Activated CD4-positive, CD25-positive, alpha-beta regulatory T cell treated with anti-CD3 and anti-CD28 coated beads, Interleukin-2, amount 50 U/mL, for 72 hours (primary cell): ENCODE measurements at regions not wholly inside any gene's neighbourhood (a gene's known extent, or its start where the extent isn't known, plus 50 kb on each side); places are given as distances from the start of the nearest gene placed in this dataset.

Experiments used
- DNase-seq: peaks from one replicate; pipeline ENCODE4 v3.0.0; 2021

- no peak for DNase-seq
Measured at GRCh38 chr11:134637091-134638015, 225.3 kb upstream of the B3GAT1 start.

DNA sequence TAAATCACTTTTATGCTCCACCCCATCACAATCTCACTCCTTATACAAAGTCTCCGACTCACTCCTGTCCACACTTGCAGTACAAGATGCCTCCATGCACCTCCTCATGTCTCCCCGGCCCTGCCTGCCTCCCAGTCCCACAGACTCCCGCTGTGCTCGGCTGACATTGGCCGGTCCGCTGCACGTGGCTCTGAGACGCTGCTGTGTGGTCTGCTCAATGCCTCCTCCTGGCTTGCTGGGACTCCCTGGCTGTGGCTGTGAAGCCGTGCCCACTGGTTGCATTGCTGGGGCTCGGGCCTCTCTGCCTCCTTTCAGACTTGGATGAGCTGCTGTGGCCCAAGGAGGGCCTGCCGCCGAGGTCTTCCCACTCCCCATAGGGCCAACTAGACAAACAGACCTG is 224.0 kb upstream of the B3GAT1 start:
- no peak for DNase-seq

DNA sequence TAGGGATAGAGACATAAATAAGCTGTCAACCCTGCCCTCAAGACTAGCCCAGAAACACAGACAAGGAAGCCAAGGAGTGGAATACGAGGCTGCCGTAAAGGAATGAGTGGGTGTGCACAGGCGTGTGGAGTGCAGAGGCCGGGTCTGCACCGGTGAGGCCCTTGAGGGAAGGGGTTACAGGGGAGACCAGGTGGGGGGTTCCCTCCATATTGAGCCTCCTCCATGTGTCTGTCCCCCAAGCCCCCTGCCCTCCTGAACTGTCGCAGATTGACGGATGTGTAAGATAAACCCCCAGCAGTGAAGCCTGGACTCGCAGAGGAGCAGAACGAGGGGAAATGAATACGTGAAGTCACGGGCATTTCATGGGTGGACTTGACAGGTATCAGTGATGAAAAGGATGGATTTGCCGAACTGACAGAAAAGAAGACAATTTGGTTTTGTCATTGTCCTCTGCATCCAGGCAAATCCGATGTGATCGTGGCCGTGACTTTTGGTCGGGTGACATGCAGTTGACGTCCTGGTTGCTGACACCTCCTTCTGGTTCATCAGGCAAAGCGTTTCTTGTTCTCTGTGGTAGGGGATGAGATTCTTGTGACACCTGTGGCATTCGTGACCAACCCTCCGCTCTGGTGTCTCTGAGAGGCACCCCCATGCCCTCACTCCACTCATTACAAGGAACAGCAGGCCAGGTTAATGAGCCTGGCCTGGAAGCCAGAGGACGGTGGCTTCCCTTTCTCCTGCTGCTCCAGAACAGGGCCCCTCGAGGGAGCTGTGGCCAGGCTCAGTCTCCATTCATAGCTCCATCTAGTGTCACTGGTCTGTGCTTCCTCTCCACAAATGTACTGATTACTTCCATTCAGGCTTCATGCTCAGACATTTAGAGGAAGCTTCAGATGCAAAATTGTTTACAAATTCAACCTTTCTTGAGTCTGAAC is 223.1 kb upstream of the B3GAT1 start:
- no peak for DNase-seq

GRCh38 chr11:134633276-134633675 is 221.2 kb upstream of the B3GAT1 start:
- DNase-seq = no peak

DNA sequence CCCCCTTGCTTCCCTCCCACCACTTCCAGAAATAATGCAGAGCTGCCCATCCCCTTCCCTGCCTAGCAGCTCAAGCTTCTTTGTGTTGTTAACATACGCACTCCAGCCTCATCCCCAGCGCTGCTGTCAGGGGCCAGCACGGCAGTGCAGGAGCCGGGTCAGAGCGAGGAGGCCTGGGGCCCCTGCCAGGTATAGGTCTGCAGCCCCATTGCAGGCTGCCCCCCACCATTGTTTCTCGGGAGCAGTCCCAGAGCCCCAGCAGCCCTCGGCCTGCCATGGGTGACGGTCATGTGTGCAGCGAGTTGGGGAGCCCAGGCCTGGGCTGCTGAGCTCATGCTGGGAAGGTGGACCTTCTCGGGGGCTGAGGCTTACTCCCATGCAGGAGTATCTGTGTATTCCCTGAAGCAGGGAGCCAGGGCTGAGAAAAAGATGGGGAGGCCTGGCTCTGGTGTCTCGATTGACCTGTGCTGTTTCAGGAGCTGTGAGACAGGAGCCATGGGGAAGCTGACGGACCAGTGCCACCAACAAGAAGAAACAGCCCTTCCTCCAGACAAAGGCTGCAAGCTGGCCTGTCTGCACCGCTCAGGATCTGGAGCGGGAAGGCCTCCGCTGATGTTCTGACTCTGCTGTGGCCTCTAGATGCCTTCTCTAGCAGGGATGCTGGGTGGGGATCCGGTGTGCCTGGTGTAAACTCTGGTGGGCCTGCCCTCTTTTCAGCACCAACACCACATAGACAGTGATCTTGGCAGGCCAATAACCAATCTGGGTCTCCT is 220.5 kb upstream of the B3GAT1 start:
- DNase-seq = no peak

GRCh38 chr11:134630861-134631260 is 218.8 kb upstream of the B3GAT1 start:
- DNase-seq = no peak

DNA sequence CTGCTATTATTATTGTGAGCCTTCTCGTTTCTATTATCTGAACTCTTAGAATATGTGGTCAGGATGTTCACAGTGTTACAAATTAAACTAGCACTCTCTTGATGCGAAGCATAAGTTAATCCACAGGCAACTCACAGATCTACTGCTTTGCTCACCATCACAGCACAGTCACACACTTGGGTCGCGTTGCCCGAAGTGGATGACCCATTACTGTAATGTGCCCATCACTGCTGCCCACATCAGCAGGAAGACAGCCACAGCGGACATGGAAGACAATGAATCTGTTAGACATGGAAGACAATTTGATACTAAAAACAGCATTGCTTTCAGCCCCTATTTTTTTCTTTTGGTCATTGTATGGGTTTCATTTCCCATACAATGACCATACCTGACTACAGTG is 216.4 kb upstream of the B3GAT1 start:
- DNase-seq = no peak

- no peak for DNase-seq
Measured at GRCh38 chr11:134626032-134626431, 214.0 kb upstream of the B3GAT1 start.

DNA sequence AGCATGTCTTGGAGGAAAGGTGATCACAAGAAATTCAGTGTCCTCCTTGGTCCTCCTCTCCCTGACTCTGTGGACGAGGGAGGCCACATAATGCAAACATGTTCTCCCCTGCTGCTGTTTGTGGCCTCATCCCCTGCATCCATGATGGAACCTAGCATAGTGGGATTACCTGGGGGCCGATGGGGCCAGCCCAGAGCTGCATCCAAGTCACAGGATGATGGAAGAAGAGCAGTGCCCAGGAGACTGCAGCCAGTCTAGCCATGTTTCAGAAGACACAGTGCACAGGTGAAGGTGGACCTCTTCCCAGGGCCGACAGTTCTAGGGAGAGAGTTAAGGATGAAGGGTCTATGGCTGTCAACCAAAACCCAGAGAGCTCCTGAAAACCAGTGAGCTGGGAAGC is 213.6 kb upstream of the B3GAT1 start:
- DNase-seq = no peak

DNA sequence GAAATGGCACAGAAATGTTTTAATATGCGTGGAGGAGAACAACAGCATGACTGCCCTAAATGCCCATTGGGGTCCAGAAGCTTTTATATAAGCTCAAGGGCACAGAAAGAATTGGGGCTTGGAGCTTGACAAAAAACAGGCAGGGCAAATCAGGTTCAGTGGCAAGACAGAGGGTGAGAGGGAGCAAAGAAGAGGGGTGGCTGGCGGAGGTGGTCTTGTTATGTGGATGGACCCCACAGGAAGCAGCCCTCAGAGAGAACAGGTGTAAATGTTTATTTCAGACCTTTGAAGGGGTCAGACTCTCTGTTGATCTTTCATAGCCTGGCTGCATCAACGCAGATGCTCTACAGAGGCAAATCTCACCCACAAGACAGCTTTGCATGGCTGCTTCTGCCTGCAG is 213.1 kb upstream of the B3GAT1 start:
- DNase-seq = no peak

- DNase-seq = no peak
Measured at GRCh38 chr11:134624166-134624920, 212.3 kb upstream of the B3GAT1 start.

GRCh38 chr11:134623711-134624110 is 211.7 kb upstream of the B3GAT1 start:
- DNase-seq = no peak

- DNase-seq = no peak
Measured at GRCh38 chr11:134622458-134622857, 210.4 kb upstream of the B3GAT1 start.

- no peak for DNase-seq
Measured at GRCh38 chr11:134617360-134617759, 205.3 kb upstream of the B3GAT1 start.

GRCh38 chr11:134616038-134616437 is 204.0 kb upstream of the B3GAT1 start:
- DNase-seq = no peak

DNA sequence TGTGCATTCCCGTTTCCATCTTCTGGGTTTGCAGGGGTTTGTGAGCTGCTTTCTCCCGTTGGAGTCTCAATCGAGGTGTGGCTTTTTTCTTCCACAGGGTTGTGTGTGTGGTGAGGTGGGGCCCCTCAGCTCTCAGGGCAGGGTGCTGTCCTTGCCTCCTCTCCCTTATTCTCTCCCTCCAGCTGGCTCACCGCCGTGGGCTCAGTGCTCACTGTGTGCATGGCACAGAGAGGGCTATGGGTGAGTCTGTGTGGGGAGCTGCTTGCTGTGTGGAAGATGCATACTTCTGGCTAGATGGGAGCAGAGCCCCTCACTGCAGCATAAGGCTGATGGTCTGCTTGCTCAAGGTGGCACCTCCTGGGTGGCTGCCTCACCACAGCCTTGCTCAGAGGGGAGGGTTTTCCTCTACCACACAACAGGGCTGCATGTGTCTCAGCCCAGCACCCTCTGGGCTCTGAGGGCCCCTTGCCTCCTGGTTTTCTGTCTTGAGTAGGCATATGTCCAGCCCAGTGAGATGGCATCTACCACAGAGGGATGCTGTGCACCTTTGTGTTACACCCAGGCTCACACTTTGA is 203.1 kb upstream of the B3GAT1 start:
- DNase-seq = no peak

GRCh38 chr11:134614141-134614540 is 202.1 kb upstream of the B3GAT1 start:
- DNase-seq = no peak

DNA sequence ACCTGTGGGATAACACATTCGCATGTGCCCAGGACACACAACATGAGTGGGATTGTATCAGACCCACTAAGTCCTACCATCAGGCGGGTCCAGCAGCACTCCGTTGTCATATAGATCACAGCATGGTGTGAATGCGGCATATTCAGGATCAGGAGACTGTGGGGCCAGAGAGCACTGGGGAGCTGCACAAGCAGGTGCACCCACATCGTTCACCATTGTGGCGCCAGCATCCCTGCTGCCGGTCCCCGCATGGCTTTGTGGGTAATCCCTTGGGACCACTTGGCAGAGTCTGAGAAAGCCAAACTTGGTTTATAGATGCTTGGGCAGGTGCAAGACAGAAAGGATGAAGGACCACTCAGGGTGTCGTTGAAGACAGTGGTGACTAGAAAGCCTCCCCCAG is 201.6 kb upstream of the B3GAT1 start:
- DNase-seq = no peak

DNA sequence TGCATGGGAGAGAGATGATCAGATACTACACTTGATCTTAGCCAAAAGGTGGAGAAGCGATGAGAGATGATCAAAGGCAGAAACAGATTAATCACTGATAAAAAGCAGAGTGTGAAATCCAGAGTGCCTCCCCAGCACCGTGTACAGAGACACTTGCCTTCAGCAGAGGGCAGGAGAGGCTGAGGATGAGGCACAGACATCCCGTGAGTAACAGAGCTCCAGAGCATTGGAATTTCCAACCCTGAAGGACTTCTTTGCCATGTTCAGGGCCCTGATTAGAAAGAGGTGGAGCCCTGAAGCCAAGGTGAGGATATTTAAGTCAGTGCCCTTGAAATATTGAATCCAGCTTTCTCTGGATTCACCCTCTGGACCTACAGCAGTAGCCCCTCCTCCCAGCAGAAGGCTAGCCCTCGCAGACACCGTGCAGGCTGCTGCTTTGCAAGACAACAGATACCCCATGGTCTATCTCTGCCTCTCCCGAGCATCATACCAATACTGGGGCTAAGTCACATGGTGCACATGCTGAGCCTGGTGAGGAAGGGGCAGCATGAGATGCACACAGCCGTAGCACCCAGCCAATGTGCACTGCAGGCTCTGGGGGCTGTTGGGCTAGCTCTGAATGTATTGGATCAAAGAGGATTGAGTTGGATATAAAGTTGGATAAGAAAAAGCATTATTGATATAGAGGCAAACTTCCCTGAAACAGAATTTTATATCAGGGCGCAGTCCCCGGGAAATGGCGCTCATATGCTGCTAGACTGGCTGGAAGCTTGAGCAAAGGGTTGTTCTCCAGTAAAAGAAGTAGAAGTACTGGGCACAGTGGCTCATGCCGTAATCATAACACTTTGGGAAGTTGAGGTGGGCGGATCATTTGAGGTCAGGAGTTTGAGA is 200.3 kb upstream of the B3GAT1 start:
- DNase-seq = no peak

GRCh38 chr11:134611537-134611936 is 199.5 kb upstream of the B3GAT1 start:
- DNase-seq = no peak
